GM21717 (cell line): ENCODE measurements at regions not wholly inside any gene's neighbourhood (a gene's known extent, or its start where the extent isn't known, plus 50 kb on each side); places are given as distances from the start of the nearest gene placed in this dataset.

Source experiments
- ATAC-seq: cut with Tn5 transposase; IDR thresholded peaks from one replicate; pipeline ENCODE4 v1.9.1; 2021; ENCODE audit warnings: mild to moderate bottlenecking, moderate library complexity; ENCODE audit not compliant: unreplicated experiment

DNA sequence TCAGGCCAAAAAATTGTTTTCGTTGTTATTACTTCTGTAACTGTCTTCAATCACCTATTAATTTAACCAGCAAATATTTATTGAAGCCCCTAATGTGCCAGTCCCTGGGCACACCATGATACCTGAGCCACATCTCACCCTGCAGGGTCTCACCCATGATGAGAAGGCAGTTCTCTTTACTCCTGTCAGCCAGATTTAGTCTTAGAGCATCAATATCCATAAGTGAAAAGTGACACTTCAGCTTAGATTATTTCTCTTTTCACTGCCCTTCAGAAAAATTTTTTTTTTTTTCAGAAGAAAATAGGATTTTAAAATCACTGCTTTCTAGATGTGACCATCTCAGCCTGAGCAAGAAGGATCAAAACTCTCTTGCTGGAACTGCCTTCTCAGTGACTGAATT, 258.6 kb upstream of the NFE2L3 start:
- ATAC-seq = no peak

DNA sequence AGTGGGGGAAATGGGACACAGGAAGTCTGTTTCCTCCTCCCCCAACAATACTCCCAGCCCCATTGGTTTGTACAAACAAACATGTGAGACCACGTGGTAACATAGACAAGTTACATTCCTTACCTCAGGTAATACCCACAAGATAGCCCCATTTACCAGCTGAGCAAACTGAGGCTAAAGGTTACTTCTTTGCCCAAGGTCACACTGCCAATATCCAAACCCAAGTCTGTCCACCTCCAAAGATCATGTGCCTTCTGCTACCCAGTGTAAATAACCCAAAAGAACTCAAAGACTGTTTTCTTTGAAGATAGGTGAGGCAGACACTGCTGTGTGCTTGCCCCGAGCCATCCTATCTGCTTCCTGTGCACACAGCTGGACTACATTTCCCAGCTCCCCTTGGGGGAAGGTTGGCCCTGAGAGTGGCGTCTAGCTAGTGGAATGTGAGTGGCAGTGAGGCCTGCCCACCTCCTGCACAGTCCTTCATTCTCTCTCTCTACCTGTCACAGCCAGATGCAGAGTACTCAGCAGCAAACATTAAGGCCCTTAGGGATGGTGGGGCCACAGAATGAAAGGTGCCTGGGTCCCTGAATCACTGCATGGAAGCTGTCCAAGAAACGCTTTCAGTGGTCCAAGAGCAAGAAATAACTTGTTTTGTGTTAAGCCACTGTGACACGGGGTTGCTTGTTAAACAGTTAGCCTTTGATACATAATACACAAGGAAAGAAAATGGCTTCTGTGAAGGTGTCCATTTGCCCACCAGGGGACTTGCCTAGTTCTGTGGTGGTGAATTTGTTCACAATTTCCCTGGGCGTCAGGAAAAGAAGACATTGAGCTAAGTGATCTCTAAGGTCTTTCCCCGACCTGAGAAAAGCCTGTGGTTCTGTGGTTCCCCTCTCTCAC, 257.7 kb upstream of the NFE2L3 start:
- ATAC-seq = peak; percentile 63

DNA sequence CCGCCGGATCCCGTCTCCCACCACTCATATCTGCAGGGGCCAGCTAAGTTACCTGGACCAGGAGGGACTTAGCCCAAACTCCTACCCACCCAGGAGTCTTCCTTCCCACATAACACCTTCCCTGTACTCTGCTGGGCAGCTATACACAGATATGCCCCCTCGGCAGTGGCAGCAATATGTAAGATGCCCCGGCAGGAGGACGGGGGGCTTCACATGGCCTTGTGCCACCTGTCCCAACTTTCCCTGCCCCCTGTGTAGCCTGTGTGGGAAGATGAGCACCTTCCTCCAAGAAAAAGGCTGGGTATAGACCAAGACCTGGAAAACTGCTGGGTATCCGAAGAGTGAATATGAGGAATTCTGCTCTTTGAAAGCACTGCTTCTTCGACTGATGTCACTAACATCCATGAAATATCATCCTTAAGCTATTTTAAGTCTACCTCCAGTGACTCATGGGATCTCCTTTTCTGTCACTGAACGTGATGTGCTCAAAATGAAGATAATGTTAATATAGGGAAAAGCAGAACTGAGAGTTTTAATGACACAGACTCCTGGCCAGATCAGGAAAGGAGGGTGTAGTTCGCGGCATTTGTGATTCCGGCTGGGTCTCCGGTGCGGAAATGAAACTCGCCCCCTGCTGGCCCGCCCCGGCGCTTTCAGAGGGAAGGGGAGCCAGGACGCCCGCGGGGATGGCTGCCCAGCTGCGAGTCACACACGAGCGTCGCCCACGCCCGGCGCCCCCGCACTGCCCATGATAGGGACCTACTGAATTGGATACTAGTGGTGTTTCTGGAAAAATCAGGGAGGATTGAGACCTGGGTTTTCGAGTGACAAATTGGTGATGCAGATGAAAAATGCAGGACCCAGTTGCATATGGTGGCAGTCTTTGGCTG, 256.9 kb upstream of the NFE2L3 start:
- peak; percentile 61 for ATAC-seq

DNA sequence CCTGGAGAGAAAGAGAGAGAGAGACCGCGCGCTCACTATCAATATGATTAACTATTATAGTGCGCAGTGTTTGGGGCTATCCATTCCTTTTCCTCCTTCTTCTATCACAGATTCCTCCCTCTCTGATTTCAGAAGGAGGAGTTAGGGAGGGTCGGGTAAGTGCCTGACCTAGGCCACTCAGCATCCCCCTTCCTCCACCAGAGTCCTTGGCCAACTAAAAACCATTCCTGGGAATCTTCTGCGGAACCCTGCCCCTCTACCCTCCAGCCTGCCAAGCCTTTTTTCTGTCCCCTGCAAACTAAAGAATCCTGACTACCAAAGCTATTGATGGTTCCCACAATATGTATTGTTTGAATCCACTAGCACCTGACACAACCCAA, 256.2 kb upstream of the NFE2L3 start:
- ATAC-seq = no peak

DNA sequence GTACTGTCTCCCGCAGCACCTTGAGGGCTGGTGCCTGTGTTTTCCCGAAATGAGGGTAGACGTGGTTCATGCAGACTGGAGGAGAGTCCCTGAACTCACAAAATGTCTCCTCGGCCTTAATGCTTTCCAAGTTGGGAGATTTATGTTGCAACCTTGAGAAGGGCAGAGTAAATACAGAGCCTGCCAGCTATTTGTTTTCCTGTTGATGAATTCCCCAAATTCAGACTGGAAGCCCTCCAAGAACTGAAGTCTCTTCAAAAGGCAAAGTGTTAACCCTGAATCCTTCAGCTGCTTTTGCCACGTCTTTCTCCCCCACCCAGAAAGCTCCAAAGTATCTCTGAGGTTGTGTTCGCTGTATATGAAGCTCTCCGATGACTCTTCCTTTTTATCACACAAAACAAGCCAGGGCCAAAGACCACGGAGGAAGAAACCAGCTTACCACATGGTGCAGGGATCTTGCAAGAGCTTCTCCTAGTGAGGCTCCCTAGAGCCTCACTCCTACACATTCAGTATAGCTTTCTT, 254.7 kb upstream of the NFE2L3 start:
- no peak for ATAC-seq

DNA sequence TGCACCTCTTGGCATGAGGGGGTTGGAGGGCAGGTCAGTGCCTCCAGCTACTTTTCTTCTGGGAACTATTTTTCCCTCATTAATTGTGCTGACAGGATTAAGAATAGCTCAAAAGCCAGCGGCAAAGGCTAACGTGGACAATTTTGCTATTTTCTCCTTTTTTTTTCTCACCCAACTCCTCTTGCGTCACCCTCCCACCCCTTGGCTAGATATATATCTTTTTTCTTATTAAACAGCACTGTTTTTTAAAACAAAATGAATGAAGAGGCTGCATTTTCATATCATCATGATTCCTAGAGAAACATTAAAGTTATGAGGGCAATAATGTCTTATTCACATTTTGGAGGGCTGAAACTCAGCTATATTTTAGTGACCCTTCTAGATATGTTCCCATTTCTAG, 251.8 kb upstream of the NFE2L3 start:
- no peak for ATAC-seq

DNA sequence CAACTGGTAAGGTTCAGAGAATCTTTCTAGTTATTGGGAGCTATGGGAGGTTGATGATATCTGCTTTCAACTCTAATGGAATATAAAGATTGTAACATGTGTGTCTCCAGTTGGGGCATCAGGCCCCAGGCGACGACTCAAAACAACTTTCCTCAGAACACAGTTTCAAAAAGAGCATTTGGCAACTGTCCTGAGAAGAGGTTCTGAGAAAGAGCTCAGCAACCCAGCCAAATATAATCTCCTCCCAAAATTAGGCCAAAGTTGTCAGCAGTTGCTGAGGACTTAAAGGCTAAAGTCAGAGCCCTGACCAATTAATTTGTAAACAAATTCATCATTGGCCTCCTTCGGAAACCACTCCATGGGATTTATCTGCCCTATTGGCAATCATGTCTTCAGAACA, 251.1 kb upstream of the NFE2L3 start:
- ATAC-seq = no peak

DNA sequence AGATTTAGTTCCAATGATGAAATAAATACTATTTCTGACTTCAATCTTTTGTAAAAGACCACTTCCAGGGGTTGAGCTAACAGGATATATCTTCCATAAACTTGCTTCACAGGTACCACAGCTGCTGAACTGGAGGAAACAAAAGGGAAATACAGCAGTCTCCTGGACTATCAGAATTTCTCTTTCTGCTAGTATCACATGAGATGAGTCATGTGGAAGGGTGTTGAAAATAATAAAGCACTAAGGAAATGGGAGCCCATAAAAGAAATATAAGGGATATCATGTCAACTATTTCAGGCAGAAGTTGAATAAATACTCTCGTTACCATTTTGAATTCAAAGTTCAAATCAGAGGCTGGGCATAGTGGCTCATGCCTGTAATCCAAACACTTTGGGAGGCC, 250.3 kb upstream of the NFE2L3 start:
- no peak for ATAC-seq

DNA sequence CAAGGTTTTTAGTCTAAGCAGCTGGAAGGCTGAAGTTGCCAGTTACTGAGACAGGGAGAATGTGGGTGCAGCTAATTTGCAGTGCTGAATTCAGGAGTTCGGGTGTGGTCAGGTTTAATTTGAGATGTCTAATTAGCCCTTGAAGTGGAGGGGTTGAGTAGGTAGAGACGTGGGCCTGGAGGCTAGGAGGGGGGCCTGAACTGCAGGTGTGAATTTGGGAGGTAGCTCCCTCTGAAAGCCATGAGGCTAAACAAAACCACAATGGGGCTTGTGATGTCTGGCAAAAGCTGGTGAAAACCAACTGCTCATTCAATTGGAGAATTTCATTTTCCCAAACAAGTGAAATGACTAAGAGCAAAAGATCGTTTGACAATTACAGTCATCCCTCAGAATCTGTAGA, 246.0 kb upstream of the NFE2L3 start:
- ATAC-seq = no peak

DNA sequence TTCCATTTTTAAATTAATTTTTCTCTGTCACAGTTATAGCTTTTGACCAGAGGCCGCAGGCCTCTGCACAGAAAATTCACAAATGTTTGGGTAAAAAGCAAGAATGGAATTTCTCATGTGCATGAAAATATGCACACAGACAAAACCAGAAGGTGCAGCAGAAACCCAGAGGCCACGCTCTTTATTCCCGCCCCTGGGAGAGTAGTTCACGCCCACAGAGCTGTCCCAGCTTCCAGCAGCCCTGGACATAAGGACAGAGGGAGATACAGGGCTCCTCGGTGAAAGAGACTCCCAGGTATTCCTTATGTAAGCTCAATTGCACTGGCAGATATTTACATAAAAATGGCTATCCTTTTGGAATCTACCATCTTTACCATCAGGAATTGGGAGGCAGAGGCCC, 245.2 kb upstream of the NFE2L3 start:
- no peak for ATAC-seq

DNA sequence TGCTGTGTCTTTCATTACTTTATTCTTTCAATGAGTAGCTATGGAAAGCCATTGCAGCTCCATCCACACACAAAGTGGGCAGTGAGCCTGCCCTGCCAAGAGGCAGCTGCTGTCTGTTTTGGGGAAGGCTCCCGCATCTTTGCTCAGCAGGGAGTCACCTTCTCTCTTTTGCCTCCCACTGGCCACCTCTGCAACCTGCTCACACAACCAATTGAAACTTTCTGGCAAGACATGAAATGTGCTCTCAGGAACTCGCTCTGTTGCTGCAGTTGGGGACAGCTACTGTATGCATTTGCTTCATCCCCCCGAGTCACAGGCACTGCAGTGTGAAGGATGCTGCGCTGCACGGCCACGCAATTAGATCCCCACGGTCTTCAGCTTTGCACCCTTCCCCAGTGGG, 244.8 kb upstream of the NFE2L3 start:
- no peak for ATAC-seq

DNA sequence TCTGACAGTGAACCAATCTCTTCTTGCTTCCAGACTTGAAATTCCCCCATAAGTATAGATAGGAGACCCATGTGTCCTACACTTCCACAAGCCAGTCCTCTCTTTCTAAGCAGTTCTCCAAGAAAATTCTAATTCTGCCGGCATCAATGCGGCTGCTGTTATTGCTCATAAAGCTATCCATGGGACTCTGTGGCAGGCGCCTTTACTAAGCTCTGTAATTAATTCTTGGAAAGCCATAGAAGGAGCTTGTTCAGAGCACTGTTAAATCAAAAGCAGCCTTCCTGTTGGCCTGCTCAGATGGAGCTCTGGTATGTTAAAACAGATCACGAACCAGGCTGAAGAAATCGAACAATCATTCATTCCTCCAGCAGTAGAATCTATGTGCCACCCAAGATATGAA, 244.3 kb upstream of the NFE2L3 start:
- no peak for ATAC-seq

DNA sequence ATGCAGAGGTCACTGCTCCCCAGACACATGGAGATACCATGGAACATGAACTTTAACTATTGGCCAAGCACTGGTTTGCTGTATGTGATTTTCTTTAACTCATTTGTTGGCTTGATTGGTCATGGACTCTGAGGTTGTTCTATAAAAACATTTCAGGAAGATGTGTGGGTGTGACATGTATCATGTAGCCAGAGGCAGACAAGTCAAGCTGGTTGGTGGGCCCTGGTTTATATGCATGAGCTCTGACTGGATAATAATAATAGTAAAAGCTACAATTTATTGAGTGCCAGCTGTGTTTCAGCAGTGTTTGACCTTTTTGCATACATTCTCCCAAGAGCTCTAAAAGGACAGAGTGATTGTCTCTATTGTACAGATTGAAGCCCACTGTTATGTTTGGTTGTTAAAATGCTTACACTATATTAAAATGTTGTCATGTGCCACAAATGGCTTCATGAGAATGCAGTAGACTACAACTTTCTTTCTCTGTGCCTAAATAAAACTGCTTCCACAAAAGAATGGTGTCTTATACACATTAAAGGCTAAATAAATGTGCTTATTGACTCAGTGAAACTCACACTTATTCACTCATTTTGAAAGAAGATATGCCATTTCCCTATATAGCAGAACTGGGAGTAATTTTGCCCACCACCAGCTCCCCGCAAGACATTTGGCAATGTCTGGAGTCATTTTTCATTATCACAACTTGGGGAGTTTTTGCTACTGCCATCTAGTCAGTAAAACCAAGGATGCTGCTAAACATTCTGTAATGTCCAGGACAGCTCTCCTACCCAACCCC, 243.6 kb upstream of the NFE2L3 start:
- ATAC-seq = no peak

DNA sequence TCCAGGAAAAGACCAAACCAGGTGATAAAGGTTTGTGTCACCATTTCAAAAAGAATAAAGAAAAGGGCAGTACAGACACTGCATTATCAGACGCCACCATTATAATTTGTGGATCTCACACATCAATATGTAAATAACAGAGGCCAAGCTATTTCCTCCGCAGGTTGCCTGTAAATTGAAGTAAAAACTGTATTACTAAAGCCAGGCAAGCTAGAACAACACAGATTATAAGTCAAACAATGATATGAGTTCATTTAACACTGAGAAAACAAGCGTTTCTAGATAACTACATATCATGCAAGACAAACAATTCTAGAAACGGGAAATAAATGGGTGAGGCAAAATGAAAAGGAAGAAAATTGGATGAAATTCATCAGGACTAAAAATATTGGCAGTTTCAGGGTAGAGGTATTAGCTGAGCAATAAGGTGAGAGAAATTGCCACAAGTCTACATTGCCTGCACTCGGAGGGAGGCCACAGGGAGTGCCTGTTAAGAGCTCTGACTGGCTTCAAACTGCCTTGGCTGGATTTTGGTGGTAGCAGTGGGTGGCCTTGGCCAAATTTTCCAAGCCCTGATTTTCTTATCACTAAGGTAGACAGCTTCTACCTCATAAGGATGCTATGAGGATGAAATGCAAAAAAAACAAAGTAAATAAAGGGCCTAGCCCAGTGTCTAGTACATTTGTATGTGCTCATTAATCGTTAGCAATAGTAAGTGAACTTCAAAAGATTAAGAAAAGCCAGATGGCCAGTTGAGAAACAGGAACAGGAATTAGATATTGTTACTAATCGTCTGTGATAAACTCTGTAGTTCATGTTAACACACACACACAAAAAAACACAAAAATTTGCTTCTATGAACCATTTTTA, 240.0 kb upstream of the NFE2L3 start:
- no peak for ATAC-seq

DNA sequence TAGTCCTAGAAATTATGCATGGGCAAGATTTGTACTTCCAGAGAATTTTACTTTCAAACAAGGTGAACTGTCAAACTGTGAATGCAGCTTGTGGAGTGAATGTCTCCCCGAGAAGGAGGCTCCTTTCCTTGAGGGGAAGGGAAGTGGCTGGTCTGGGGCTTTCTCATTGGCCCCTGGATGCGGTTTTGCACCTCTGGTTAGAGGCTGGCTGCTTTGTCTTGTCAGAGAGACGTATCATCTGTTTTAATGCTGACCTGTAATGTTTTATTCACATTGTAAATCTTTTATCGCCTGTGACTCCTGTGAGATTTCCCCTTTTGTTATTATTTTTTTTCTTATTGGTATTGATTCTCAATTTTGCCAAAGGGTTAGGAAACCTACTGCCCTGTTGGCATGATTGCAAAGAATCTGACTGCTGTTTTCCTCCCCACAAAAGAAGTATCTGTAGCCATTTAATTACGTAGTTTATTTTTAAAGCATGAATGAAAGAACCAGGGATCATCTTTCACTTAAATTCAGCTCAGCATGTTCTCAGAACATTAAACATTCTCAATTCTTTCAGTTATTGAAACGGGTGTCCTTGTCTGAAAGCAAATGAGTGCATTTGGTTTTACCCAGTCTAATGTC, 238.3 kb upstream of the NFE2L3 start:
- ATAC-seq = no peak

DNA sequence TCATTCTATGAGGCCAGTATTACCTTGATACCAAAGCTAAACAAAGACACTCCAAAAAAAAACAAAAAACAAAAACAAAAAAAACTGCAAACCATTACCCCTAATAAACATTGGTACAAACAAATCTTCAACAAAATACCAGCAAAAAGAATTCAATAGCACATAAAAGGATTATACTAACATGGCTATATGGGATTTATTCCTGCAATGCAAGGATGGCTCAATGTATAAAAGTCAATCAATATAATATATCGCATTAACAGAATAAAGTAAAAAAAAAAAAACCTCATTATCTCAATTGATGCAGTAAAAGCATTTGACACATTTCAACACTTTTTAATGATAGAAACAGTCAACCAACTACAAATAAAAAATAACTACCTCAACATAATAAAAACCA, 233.3 kb upstream of the NFE2L3 start:
- ATAC-seq = no peak

DNA sequence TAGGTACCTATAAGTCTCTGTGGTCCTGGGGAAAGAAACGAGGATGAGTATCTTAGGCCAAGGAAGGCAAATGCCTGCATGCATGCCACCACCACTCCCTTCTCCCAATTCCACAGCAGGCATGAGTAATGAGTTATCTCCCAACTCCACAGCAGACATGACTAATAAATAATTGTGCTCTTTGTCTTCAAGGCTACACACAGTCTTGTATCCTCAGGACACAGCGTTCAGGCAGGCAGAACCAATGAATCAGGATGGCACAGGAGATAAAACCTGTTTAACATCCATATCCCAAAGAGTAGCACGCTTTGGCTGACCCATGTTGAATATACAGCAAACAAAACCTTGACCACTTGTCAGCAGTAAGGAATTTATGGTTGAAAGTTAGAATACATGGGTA, 229.7 kb upstream of the NFE2L3 start:
- no peak for ATAC-seq

DNA sequence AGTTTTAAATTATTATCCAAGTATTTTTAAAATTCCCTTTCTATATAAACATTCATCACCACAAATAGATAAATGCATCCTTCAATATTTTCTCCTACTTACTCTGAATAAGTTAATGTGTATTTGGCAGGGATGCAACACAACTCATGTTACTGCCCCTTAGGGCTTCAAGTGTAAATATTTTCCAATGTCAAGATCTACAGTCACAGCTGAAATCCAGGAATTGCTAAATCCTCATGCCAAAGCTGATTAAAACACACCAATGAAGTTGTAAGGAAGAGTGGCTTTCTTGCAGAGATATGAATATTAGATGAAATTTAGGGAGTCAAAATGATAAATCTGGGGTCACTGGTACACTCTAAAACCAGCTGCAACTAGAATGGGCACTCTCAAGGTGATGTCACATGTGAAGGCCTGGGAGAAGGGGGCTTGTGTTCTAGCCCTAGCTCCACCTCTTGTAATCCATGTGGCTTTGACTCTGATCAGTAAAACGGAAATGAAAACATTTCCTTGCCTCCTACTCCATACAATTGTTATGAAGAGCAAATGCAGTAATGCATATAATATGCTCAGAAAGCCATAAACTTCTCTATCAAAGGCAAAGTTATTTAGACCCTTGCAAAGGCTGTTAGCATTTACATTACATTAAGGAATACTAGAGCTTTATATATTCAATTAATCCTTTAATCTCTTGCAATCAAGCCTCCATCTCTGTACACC, 228.1 kb upstream of the NFE2L3 start:
- no peak for ATAC-seq

DNA sequence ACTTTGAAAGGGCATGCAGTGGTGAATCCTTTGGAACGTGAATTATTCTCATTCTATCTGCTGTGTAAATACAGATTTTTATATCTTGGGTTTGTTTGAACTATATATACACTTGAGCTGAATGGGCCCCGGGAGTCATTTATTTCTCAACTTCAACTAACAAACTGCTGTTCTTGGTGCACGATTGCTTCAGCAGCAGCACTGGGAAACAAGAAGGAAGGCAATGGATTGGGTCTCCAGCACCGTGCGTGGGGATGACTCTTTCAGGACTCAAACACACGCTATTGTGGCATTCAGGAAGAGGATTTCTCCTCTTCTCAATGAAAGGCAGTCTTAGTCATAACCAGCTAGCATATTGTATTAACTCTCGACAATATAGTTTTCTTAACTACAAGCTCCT, 226.0 kb upstream of the NFE2L3 start:
- ATAC-seq = no peak
